ENCODE measurements at regions not wholly inside any gene's neighbourhood (a gene's known extent, or its start where the extent isn't known, plus 50 kb on each side); places are given as distances from the start of the nearest gene placed in this dataset.

DNA sequence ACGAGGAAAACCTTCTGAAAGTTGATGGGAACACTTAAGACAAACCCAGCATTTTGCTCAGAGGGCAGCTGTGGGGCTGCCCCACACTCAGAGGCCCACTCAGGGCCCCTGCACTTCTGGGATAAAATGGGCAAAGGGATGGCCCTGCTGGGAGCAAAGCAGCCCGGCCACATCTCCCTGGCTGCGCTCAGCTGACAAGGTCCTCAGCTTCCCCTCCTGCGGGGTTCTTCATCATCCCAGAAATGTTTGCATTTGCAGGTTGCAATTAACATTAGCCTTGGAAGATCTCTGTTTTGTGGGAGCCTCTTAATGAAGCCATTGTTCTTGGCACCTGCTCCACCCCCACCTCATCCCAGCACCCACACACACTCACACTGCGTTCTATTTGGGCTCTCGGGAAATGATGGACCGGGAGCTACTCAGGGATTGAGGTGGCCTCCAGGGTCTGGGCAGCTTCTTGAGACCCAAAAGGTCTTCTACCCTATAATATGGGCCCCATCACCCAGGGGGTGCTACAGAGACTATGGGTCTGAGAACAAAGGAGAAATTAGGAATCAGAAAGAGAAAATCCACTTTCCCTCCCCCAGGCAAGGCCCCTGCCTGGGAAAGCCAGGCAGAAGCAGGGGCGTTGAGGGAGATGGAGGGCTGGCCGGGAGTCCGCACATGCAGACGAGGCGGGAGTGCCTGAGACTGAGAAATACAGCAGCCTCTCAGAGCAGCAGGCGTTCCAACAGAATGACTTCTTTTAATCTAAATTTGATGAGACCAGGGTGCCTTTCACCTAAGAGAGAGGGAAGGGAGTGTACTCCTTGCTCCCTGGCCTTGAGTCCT, 53.7 kb upstream of the RPL38 start:
- TF ChIP-seq CTCF (IDR thresholded peaks at IDR 0.05) = no peak
- TF ChIP-seq POLR2A (IDR thresholded peaks at IDR 0.05) = no peak
- TF ChIP-seq POLR2AphosphoS5 (IDR thresholded peaks at IDR 0.05) = no peak

Data from breast epithelium (tissue), 3 donors.